Upper lobe of right lung (tissue), 1 donor: ENCODE measurements at regions not wholly inside any gene's neighbourhood (a gene's known extent, or its start where the extent isn't known, plus 50 kb on each side); places are given as distances from the start of the nearest gene placed in this dataset.

Experiments used
- ATAC-seq: fragments of 200-7000 bp; cut with Tn5 transposase; one replicate; pipeline ENCODE4 v1.9.1; 2020; ENCODE audit warnings: mild to moderate bottlenecking, moderate library complexity
- DNase-seq: peaks from one replicate; pipeline ENCODE4 v3.0.0-alpha.2; 2020
- H3K27ac ChIP-seq: fragments of 200-600 bp; one replicate; pipeline ENCODE4 v1.8.0; 2022
- H3K27me3 ChIP-seq: fragments of 200-600 bp; one replicate; pipeline ENCODE4 v1.8.0; 2022; ENCODE audit warnings: mild to moderate bottlenecking
- H3K36me3 ChIP-seq: fragments of 200-600 bp; one replicate; pipeline ENCODE4 v1.8.0; 2022
- H3K4me1 ChIP-seq: fragments of 200-600 bp; one replicate; pipeline ENCODE4 v1.8.0; 2022
- H3K4me3 ChIP-seq: fragments of 200-600 bp; one replicate; pipeline ENCODE4 v1.8.0; 2022; ENCODE audit warnings: mild to moderate bottlenecking
- H3K9me3 ChIP-seq: fragments of 200-600 bp; one replicate; pipeline ENCODE4 v1.8.0; 2022
- intact Hi-C: fragments of 100-400 bp; cut with DNase I; formaldehyde crosslinking; loops from one replicate; pipeline ENCODE4 v1.11.0; 2022
- TF ChIP-seq, protein P1 (sequence below): fragments of 200-600 bp; IDR thresholded peaks from one replicate; pipeline ENCODE4 v1.8.0; 2022; ENCODE audit warnings: antibody characterized with exemption
- donor health status: DM: no; HTN: yes; CAD: no; lungs with severe emphysema.

DNA sequence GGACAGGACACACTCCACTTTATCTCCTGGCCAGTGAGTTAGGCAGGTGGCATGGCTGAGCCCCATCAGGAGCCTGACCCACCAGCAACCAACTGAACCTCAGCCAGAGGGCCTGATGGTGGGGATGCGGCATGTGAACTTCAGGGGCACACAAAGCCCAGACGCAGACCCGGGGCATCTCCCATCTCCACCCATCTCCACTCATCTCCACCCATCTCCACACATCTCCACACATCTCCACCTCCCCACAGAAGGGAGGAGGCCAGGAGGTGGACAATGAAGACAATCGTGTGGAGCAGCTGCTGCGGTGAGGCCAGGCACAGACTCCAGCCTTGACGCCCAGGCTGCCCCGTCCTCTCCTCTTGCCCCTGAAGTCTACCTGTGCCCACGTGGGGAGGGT is 340.8 kb downstream of the CTTN start:
- no peak overlapping the region for H3K4me3 ChIP-seq
- H3K36me3 ChIP-seq, result no peaks in the 10 kb centered on the region
- intact Hi-C loops, result no loop called here
- no peak for ATAC-seq
- no peaks in the 10 kb centered on the region for H3K4me1 ChIP-seq
- H3K27ac ChIP-seq, result no peak overlapping the region
- TF ChIP-seq, protein P1, sequence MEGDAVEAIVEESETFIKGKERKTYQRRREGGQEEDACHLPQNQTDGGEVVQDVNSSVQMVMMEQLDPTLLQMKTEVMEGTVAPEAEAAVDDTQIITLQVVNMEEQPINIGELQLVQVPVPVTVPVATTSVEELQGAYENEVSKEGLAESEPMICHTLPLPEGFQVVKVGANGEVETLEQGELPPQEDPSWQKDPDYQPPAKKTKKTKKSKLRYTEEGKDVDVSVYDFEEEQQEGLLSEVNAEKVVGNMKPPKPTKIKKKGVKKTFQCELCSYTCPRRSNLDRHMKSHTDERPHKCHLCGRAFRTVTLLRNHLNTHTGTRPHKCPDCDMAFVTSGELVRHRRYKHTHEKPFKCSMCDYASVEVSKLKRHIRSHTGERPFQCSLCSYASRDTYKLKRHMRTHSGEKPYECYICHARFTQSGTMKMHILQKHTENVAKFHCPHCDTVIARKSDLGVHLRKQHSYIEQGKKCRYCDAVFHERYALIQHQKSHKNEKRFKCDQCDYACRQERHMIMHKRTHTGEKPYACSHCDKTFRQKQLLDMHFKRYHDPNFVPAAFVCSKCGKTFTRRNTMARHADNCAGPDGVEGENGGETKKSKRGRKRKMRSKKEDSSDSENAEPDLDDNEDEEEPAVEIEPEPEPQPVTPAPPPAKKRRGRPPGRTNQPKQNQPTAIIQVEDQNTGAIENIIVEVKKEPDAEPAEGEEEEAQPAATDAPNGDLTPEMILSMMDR, result no peak
- DNase-seq, result peak; percentile 49
- H3K9me3 ChIP-seq, result no peaks in the 10 kb centered on the region
- no peaks in the 10 kb centered on the region for H3K27me3 ChIP-seq

DNA sequence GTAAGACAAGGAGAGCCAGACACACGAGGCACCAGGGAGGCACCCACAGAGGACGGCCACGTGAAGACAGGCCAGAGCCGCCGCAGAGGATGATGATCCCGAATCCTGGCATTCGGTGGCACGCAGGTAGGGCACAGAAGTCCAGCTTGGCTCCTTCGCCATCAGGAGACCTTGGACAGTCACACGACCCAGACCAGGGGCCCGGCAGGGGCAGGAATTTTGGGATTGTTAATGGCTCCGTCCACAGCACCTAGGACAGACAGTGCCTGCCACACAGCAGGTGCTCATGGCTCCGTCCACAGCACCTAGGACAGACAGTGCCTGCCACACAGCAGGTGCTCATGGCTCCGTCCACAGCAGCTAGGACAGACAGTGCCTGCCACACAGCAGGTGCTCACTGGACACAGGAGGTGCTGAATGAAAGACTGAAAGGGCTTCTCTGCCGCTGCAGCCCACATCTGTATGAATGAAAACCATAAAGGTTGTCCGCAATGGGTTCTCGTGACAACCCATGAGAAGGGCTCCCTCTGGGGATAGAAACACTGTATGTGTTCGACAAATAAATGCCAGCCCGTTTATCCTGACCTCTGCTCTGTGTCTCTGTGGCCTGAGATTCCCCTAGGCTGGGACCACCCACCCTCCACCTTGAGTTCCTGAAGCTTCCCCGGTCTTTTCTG is 341.6 kb downstream of the CTTN start:
- ATAC-seq (no peak), DNase-seq (peak; percentile 54)
- TF ChIP-seq, protein P1, result no peak
- no peak overlapping the region for H3K4me3 ChIP-seq
- no peaks in the 10 kb centered on the region for H3K36me3 ChIP-seq
- no peaks in the 10 kb centered on the region for H3K27me3 ChIP-seq
- no peaks in the 10 kb centered on the region for H3K4me1 ChIP-seq
- H3K27ac ChIP-seq, result no peak overlapping the region
- intact Hi-C loops, result no loop called here
- no peaks in the 10 kb centered on the region for H3K9me3 ChIP-seq

DNA sequence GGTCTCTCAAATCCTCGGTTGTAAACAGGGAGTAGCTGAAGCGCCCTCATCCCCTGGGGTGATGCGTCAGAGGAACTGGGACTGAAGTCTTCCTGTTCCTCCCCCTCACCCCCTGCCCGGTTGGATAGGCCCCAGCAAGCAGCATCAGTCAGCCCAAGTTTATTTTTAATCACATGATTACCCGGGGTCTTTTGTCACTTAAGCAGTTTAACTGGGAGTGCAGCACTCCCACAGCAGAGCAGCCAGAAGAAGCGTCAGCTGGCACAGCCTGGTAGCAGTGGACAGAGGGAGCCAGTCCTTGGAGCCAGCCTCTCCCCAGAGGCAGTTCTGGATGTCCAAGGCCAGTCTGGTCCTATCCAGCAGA is 342.1 kb downstream of the CTTN start:
- Histone ChIP-seq H3K4me3 (no peak overlapping the region), H3K27me3 (no peaks in the 10 kb centered on the region), H3K9me3 (no peaks in the 10 kb centered on the region), H3K27ac (no peak overlapping the region), H3K4me1 (no peaks in the 10 kb centered on the region), H3K36me3 (no peaks in the 10 kb centered on the region)
- ATAC-seq, result no peak
- peak; percentile 40 for DNase-seq
- intact Hi-C loops, result no loop called here
- TF ChIP-seq, protein P1, result no peak

DNA sequence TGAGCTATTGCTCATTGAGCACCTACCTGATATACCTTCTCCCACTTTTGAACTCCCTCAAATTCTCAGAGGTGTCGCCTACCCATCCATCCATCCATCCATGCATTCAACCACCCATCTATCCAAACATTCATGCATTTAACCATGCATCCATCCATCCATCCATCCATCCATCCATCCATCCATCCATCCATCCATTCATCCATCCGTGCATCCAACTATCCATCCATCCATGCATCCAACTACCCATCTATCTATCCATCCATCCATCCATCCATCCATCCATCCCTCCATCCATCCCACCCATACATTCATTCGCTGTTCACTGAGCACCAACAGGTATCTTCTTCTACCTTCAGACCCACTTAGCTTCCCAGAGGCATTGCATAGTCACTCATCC is 342.8 kb downstream of the CTTN start:
- TF ChIP-seq, protein P1, result no peak
- no peak for ATAC-seq
- no peaks in the 10 kb centered on the region for H3K9me3 ChIP-seq
- DNase-seq, result no peak
- no peaks in the 10 kb centered on the region for H3K36me3 ChIP-seq
- no peak overlapping the region for H3K4me3 ChIP-seq
- H3K27me3 ChIP-seq, result no peaks in the 10 kb centered on the region
- no peaks in the 10 kb centered on the region for H3K4me1 ChIP-seq
- H3K27ac ChIP-seq, result no peak overlapping the region
- intact Hi-C loops, result no loop called here

DNA sequence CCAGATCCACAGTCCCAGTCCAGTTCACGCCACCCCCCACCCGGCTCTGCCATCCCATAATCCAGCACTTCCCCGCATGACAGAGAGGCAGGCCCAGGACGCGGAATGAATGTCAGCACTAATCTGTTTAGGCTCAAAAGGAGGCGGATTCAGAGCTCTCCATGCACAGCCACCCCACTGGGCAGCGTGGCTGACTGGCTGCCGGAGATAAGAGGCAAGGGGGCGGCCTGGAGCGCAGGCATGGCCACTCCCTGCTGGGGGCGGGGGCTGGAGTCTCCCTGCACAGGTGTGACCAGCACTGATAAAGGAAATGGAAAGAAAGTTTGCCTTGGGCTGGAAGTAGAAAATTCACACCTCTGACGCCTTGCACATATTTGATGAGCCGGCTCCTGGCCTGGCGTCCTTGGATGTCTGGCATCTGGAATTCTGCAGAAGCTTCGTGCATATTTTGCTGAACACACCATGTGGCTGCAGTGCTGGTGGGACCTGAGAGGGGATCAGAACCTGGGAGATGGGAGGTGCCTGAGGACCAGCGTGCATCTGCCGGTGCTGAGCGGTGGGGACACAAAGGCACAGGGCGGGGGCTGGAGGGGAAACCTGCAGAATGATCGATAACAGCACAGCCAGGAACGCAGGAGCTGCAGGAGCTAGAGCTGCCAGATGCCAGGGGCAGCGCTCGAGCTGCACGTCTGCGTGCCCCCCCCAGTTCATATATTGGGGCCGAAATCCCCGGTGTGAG is 344.4 kb downstream of the CTTN start:
- intact Hi-C loops, result no loop called here
- ATAC-seq (peak; percentile 51), DNase-seq (peak; percentile 54)
- H3K9me3 ChIP-seq, result no peaks in the 10 kb centered on the region
- TF ChIP-seq, protein P1, result no peak
- no peaks in the 10 kb centered on the region for H3K4me1 ChIP-seq
- no peak overlapping the region for H3K27ac ChIP-seq
- no peak overlapping the region for H3K4me3 ChIP-seq
- H3K36me3 ChIP-seq, result no peaks in the 10 kb centered on the region
- no peaks in the 10 kb centered on the region for H3K27me3 ChIP-seq
